RCC 7860 (cell line): ENCODE measurements at regions not wholly inside any gene's neighbourhood (a gene's known extent, or its start where the extent isn't known, plus 50 kb on each side); places are given as distances from the start of the nearest gene placed in this dataset.
"Not testable (repeated sequence)": the region's sequence is repeated elsewhere in the genome, so short reads cannot be mapped to it uniquely, and the experiment has no call there.

Experiments
- DNase-seq: peaks from one replicate; pipeline ENCODE4 v3.0.0-alpha.2; 2015; ENCODE audit warnings: low spot score
- FAIRE-seq: peaks from 2 replicates; lab custom pipeline; 2012; peaks lifted over from hg19 to GRCh38; lab: Jason Lieb, UNC

- FAIRE-seq (no peak), DNase-seq (no peak)
Observed at GRCh38 chrX:140447150-140447549, 57.7 kb downstream of the SOX3 start.

- no peak for DNase-seq
- no peak for FAIRE-seq
Observed at GRCh38 chrX:140440876-140441275, 64.0 kb downstream of the SOX3 start.

GRCh38 chrX:140439476-140439875, 65.4 kb downstream of the SOX3 start:
- DNase-seq: no peak

GRCh38 chrX:140434347-140434746, 70.5 kb downstream of the SOX3 start:
- FAIRE-seq: no peak

More at GRCh38 chrX:140439476-140439875, 65.4 kb downstream of the SOX3 start:
- no peak for FAIRE-seq

GRCh38 chrX:140433582-140433981, 71.3 kb downstream of the SOX3 start:
- DNase-seq (no peak), FAIRE-seq (no peak)

More at GRCh38 chrX:140434347-140434746, 70.5 kb downstream of the SOX3 start:
- no peak for DNase-seq

GRCh38 chrX:140432346-140433175, 72.3 kb downstream of the SOX3 start:
- FAIRE-seq (no peak), DNase-seq (no peak)

- no peak for FAIRE-seq
Observed at GRCh38 chrX:140431521-140431920, 73.3 kb downstream of the SOX3 start.

GRCh38 chrX:140425712-140426395, 79.0 kb downstream of the SOX3 start:
- DNase-seq (no peak), FAIRE-seq (no peak)

More at GRCh38 chrX:140431521-140431920, 73.3 kb downstream of the SOX3 start:
- DNase-seq: no peak

GRCh38 chrX:140422501-140422900, 82.4 kb downstream of the SOX3 start:
- no peak for DNase-seq
- no peak for FAIRE-seq

GRCh38 chrX:140402131-140402530, 102.7 kb downstream of the SOX3 start:
- not testable (repeated sequence) for DNase-seq, FAIRE-seq

- FAIRE-seq, DNase-seq: not testable (repeated sequence)
Observed at GRCh38 chrX:140396326-140396725, 108.5 kb downstream of the SOX3 start.

- FAIRE-seq: no peak
- no peak for DNase-seq
Observed at GRCh38 chrX:140393507-140393906, 111.4 kb downstream of the SOX3 start.

GRCh38 chrX:140391313-140391712, 113.6 kb downstream of the SOX3 start:
- FAIRE-seq (no peak), DNase-seq (no peak)

- DNase-seq: no peak
- no peak for FAIRE-seq
Observed at GRCh38 chrX:140389331-140389730, 115.5 kb downstream of the SOX3 start.

- no peak for DNase-seq
- no peak for FAIRE-seq
Observed at GRCh38 chrX:140362861-140363260, 142.0 kb downstream of the SOX3 start.

GRCh38 chrX:140360924-140361323, 143.9 kb downstream of the SOX3 start:
- FAIRE-seq (no peak), DNase-seq (no peak)

- FAIRE-seq (no peak), DNase-seq (no peak)
Observed at GRCh38 chrX:140360284-140360683, 144.6 kb downstream of the SOX3 start.

- DNase-seq: no peak
- FAIRE-seq: no peak
Observed at GRCh38 chrX:140355922-140356321, 148.9 kb downstream of the SOX3 start.

- DNase-seq: no peak
- FAIRE-seq: no peak
Observed at GRCh38 chrX:140355429-140355828, 149.4 kb downstream of the SOX3 start.

- FAIRE-seq (no peak), DNase-seq (no peak)
Observed at GRCh38 chrX:140354431-140355120, 150.3 kb downstream of the SOX3 start.

- FAIRE-seq (no peak), DNase-seq (no peak)
Observed at GRCh38 chrX:140346729-140347128, 158.1 kb downstream of the SOX3 start.
